ENCODE measurements at regions not wholly inside any gene's neighbourhood (a gene's known extent, or its start where the extent isn't known, plus 50 kb on each side); places are given as distances from the start of the nearest gene placed in this dataset.

GRCh38 chr1:96048572-96049212, 672.9 kb upstream of the PTBP2 start (continued):
- no peak for TF ChIP-seq ZFP3 (tag by site-specific recombination; IDR thresholded peaks at IDR 0.05; ENCODE audit: low read depth)

- no peaks in the 10 kb centered on the region for H3K9me3 ChIP-seq (ENCODE audit: control insufficient read depth, insufficient read depth, low read depth, low read length)
These were observed 671.7 kb upstream of the PTBP2 start for GRCh38 chr1:96049759-96050409.

DNA sequence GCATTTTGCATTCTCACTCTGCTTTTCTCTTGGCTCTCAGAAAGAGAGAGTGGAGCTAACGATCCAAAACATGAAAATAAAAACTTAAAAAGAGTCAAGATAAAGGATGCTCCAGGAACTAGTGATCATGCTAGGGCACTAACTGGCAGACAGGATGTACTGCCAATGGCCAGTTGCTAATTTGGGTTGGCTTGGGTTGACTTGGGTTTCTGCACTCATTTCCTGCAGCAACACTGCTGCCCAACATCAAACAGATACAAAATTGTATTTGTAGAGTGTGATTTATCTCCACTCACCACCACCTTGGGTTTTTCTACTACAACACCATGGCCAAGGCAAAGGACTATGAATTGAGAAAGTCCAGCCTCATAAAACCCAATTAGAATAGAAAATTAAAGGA, 662.3 kb upstream of the PTBP2 start:
- CTCF ChIA-PET: no interaction called here
- Histone ChIP-seq H3K4me3 (ENCODE audit: low read depth, low read length) (no peak overlapping the region), H3K36me3 (ENCODE audit: control insufficient read depth in 2 of 2, insufficient read depth in 1 of 2, low read length in 2 of 2) (no peaks in the 10 kb centered on the region), H3K4me1 (ENCODE audit: control insufficient read depth, insufficient read depth, low read length) (no peaks in the 10 kb centered on the region), H3K27ac (ENCODE audit: extremely low read depth, low read depth, low read length) (no peak overlapping the region), H3K9me3 (ENCODE audit: control insufficient read depth, insufficient read depth, low read depth, low read length) (no peaks in the 10 kb centered on the region)
- TF ChIP-seq ZNF311 (tag by site-specific recombination; IDR thresholded peaks at IDR 0.05; ENCODE audit: borderline replicate concordance) (no peak), ZNF2 (tag by site-specific recombination; IDR thresholded peaks at IDR 0.05) (no peak), CTCF (tag by site-specific recombination; IDR thresholded peaks at IDR 0.05) (no peak), ZNF585B (tag by site-specific recombination; IDR thresholded peaks at IDR 0.05) (no peak), ZSCAN16 (tag by site-specific recombination; IDR thresholded peaks at IDR 0.05) (no peak), BCL11A (tag by site-specific recombination; IDR thresholded peaks at IDR 0.05; ENCODE audit: low read depth) (no peak), ZNF521 (tag by site-specific recombination; IDR thresholded peaks at IDR 0.05) (no peak), ZNF707 (tag by site-specific recombination; IDR thresholded peaks at IDR 0.05) (no peak), ZNF140 (tag by site-specific recombination; IDR thresholded peaks at IDR 0.05) (no peak), ZSCAN18 (tag by site-specific recombination; IDR thresholded peaks at IDR 0.05) (no peak), ZNF391 (tag by site-specific recombination; IDR thresholded peaks at IDR 0.05; ENCODE audit: borderline replicate concordance, low read depth) (no peak), ZNF843 (tag by site-specific recombination; IDR thresholded peaks at IDR 0.05) (no peak), ZNF292 (tag by site-specific recombination; IDR thresholded peaks at IDR 0.05; ENCODE audit: borderline replicate concordance, low read depth) (no peak), ZNF132 (tag by site-specific recombination; IDR thresholded peaks at IDR 0.05; ENCODE audit: borderline replicate concordance) (no peak), KLF9 (tag by site-specific recombination; IDR thresholded peaks at IDR 0.05; ENCODE audit: low read depth) (no peak), ZNF660 (tag by site-specific recombination; IDR thresholded peaks at IDR 0.05) (no peak)
- POLR2A ChIA-PET: no interaction called here

More at GRCh38 chr1:96049759-96050409, 671.7 kb upstream of the PTBP2 start:
- Histone ChIP-seq H3K4me3 (ENCODE audit: low read depth, low read length) (no peak overlapping the region), H3K36me3 (ENCODE audit: control insufficient read depth in 2 of 2, insufficient read depth in 1 of 2, low read length in 2 of 2) (no peaks in the 10 kb centered on the region), H3K27ac (ENCODE audit: extremely low read depth, low read depth, low read length) (no peak overlapping the region), H3K4me1 (ENCODE audit: control insufficient read depth, insufficient read depth, low read length) (no peaks in the 10 kb centered on the region)
- ChIA-PET CTCF (no interaction called here), POLR2A (no interaction called here)
- TF ChIP-seq OSR2 (tag by site-specific recombination; IDR thresholded peaks at IDR 0.05) (no peak), ZNF549 (tag by site-specific recombination; IDR thresholded peaks at IDR 0.05) (no peak), ZNF169 (tag by site-specific recombination; IDR thresholded peaks at IDR 0.05) (no peak), MEIS1 (CRISPR knock-in tag; IDR thresholded peaks at IDR 0.05; ENCODE audit: borderline replicate concordance) (no peak), ZNF274 (IDR thresholded peaks at IDR 0.05; ENCODE audit: low read length) (no peak), ZNF274 (tag by site-specific recombination; IDR thresholded peaks at IDR 0.05; ENCODE audit: borderline replicate concordance) (no peak), ZBTB6 (tag by site-specific recombination; IDR thresholded peaks at IDR 0.05) (no peak)

Measured in HEK293 (cell line).